WTC11 (cell line): ENCODE measurements at regions not wholly inside any gene's neighbourhood (a gene's known extent, or its start where the extent isn't known, plus 50 kb on each side); places are given as distances from the start of the nearest gene placed in this dataset.

Experiments used
- SP1 ChIP-seq: sonication (generic); formaldehyde crosslinking; conservative IDR thresholded peaks from 2 replicates; pipeline ENCODE4 v1.8.1; 2022; ENCODE audit warnings: missing genetic modification reagents
- TF ChIP-seq, protein P1 (sequence below): sonication (generic); formaldehyde crosslinking; IDR thresholded peaks from 2 replicates; pipeline ENCODE4 v1.8.1; 2023; ENCODE audit warnings: mild to moderate bottlenecking, missing genetic modification reagents, moderate library complexity

DNA sequence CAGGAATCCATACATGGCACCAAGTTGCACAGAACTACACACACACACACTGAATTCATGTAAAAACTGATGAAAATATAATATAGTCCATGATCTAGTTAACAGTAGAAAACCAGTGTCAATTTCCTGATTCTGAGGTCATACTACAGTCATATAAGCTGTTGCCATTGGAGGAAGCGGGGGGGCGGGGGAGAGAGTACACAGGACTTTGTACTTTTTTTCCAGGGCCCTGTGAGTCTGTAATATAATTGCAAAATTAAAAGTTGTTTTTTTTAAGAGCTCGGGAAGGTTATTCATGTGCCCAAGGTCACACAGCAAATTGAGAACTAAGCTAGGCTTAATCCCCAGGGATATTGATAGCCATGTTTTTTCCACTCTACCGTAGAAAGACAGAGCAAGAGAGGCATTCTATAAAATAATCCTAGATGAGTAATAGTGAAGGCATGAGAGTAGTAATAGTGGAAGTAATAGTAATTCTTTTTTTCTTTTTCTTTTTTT is 312.3 kb downstream of the MN1 start:
- TF ChIP-seq, protein P1, sequence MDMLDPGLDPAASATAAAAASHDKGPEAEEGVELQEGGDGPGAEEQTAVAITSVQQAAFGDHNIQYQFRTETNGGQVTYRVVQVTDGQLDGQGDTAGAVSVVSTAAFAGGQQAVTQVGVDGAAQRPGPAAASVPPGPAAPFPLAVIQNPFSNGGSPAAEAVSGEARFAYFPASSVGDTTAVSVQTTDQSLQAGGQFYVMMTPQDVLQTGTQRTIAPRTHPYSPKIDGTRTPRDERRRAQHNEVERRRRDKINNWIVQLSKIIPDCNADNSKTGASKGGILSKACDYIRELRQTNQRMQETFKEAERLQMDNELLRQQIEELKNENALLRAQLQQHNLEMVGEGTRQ (CRISPR knock-in tag), result no peak
- no peak for TF ChIP-seq SP1 (CRISPR knock-in tag)
